Epithelial cell of prostate (primary cell): ENCODE measurements at regions not wholly inside any gene's neighbourhood (a gene's known extent, or its start where the extent isn't known, plus 50 kb on each side); places are given as distances from the start of the nearest gene placed in this dataset.
A peak's percentile ranks its signal among the peaks of the same experiment; 100 is the strongest.

Experiments
- DNase-seq: peaks from one replicate; pipeline ENCODE4 v3.0.0-alpha.2; 2011; ENCODE audit warnings: low read depth, low spot score
- H3K27ac ChIP-seq: fragments of 450-650 bp; 2 replicates; pipeline ENCODE4 v1.5.1; 2017; ENCODE audit warnings: mild to moderate bottlenecking

- DNase-seq: no peak
Measured at GRCh38 chr7:33725111-33726025, 180.0 kb upstream of the BMPER start.

DNA sequence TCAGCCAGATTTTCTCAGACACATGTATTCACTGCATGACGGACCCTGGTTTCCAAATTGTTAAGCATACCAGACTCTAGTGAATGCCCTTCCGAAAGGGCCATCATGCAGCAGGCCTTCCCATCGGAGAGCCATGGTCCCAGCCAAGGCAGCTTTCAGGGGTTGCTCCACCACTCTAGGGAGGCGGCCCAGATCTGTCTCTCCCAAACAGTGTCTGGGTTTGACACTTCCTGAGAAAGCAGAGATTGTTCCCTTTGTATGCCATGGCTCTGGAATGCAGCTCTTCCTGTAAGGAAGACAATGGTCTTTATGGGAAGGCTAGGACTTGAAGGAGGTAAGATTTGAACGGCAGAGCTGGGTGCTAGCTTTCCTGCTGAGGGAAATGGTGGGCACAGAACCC, 178.8 kb upstream of the BMPER start:
- no peak overlapping the region for H3K27ac ChIP-seq
- DNase-seq: no peak

More at GRCh38 chr7:33725111-33726025, 180.0 kb upstream of the BMPER start:
- H3K27ac ChIP-seq: no peak overlapping the region

DNA sequence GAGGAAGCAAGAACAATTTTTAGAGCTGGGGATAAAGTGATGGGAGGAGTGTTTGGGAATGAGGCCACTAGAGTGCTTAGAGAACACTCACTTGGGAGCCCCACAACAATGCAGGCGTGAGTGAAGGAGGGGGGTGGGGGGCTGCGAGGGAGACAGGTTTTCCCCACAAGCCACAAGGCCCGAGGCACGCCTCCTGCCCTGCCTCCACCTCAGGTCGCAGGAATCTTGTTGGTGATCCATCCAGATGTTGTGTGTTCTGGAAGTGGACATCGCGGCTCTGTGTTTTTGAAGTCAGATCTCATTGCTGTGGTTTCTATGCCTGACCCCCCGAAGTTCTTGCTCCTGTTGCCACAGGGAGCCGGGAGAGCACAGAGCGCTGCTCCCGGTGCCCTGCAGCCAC, 178.0 kb upstream of the BMPER start:
- H3K27ac ChIP-seq: no peak overlapping the region
- no peak for DNase-seq

GRCh38 chr7:33728873-33729551, 176.3 kb upstream of the BMPER start:
- H3K27ac ChIP-seq: no peak overlapping the region
- DNase-seq: no peak

DNA sequence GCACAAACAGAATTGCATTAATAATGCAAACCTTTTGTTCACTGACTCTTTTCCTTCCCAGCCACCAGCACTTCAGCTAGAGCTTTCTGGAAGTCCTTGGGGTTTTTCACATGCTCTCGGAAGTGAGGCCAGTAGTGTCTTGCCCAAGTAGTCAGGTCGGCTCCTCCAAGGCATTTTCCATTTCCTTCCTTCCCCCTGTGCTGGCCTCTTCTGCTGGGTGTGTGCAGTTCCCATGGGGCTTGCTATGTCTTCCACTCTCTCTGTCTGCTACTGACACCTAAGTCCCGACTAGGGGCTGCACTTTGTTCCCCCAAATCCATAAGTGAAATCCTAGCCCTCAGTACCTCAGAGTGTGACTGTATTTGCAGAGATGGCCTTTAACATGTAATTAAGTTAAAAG, 175.6 kb upstream of the BMPER start:
- H3K27ac ChIP-seq: no peak overlapping the region
- DNase-seq: no peak

DNA sequence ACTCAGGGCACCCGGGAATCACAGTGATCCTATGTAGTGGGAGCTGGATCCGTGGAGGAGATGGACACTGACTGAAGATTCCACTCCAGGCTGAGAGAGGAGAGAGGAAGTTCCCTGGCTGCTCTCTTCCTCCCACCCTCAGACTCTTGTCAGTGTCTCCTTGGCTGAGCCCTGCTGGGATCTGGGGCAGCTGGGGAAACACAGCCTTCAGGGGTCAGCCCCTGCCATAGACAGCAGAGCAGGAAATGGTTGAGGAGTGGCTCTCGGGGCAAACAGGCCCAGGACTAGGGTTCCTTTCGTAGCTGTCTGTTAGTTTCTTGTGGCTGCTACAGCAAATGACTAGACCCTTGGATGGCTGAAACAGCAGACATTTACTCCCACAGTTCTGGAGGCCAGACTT, 174.4 kb upstream of the BMPER start:
- no peak for DNase-seq
- H3K27ac ChIP-seq: no peak overlapping the region

DNA sequence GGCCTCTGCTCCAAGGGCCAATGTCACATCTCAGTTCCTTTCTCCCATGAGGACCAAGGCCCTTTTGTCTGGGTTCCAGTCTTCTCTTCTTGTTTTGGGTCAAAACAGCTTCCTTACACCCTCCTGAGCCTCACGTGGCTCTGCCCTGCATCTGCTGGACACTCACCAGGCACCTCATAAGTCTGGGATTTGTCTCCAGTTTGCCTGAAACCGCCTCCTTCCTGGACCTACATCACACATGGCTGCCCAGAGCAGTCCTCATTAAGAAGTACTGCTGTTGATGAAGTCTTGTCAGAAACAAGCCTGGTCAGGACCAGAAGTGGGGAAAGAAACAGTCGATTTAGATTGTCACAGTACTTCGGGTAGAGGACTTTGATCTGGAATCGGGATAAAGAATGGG, 173.4 kb upstream of the BMPER start:
- DNase-seq: no peak

GRCh38 chr7:33732462-33732861, 172.9 kb upstream of the BMPER start:
- H3K27ac ChIP-seq: no peak overlapping the region
- DNase-seq: no peak

More for the DNA sequence above, 173.4 kb upstream of the BMPER start:
- H3K27ac ChIP-seq: no peak overlapping the region

- no peak overlapping the region for H3K27ac ChIP-seq
- no peak for DNase-seq
Measured at GRCh38 chr7:33733870-33734650, 171.3 kb upstream of the BMPER start.

DNA sequence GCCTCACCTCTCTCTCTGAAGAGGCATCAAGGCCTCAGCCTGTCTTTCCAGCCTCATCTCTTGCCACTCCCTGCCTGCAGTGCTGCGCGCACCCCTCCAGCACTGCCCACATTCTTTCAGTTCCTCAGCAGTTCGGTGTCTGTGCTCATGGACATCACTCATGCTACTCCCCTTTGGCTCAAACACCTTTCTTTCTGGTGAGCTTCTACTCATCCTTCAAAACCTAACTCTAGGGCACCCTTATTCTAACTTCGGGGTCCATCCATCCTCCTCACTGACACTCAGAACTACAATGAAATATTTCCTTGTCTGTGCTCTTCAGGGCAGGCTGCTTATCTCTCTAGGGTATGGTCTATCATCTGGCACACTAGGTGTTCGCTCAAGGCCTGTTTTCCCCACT, 169.9 kb upstream of the BMPER start:
- no peak for DNase-seq

DNA sequence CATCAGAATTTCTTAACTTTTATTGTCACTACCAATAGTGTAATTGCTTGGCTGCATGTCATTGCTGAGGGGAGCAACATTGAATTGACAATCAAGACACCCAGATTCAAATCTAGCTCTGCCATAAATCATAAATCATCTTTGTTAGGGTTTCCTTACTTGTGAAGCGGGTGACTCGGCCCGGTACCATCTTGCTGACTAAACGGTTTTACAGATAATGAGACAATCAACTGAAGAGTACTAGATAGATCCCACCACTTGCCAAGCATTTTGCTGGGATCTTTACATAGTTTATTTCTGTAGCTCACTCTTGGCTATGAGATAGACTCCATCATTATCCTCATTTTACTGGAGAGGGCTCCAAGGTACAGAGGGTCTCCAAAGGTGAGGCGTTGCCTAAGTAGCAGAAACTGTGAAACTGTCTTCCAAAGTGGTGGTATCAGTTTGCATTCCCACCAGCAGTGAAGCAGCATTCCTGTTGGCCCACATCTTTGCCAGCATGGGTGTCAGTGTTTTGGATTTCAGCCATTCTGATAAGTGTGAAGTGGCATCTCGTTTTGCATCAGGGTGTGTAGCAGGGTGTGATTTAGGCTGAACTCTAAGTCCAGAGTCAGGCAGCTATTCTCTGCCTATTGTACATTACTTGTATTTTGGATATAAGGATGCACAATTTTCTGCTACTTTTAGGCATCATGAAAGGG, 168.7 kb upstream of the BMPER start:
- DNase-seq: no peak
- H3K27ac ChIP-seq: no peak overlapping the region

More for the DNA sequence above, 169.9 kb upstream of the BMPER start:
- H3K27ac ChIP-seq: no peak overlapping the region

- H3K27ac ChIP-seq: no peak overlapping the region
- DNase-seq: no peak
Measured at GRCh38 chr7:33738260-33738935, 166.9 kb upstream of the BMPER start.

DNA sequence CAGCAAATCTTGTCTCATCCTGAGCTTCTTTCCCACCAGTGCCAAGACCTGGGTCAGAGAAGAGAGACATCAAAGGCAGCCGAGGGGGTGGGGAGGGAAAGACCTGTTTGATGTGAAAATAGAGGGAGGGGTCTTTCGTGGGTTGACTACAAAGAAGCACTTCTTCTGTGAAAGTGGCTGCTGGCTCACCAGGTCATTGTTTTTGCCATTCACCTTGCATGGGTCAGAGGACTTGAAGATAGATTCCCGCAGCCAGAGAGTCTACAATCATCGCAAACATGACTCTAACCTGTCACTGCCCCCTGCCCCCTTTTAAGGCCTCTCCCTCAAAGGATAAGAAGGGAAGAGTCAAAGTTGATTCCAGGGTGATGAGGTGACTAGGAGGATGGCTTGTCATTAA, 166.1 kb upstream of the BMPER start:
- DNase-seq: no peak

GRCh38 chr7:33742521-33742920, 162.8 kb upstream of the BMPER start:
- peak overlapping the region; percentile 94 for H3K27ac ChIP-seq
- no peak for DNase-seq

More for the DNA sequence above, 166.1 kb upstream of the BMPER start:
- H3K27ac ChIP-seq: no peak overlapping the region

DNA sequence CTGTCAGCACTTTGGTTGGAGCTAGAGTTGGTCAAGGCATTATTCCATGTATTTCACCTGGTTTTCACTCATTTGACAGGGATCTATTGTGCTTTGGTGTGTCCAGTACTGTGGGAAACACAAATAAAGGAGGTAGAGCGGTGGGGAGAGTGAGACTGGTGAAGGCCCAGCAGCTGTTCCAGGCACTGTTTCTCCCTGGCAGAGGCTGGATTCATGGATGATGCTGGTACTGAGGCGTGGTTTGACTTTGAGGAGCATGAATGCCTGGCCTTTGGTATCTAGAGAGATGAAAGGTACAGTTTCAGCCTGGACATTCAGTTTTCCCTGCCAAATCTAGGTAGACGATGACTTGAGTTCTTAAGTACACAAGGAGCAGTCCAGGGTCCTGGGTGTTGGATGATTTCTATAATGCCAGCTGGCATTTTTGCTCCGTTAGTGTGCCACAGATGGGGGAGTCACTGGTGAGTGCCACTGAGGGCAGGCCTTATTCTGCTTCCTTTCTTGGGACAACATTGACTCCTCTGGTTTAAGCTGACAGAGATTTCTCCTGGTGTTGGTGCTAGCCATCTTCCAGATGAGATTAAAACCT, 162.2 kb upstream of the BMPER start:
- no peak for DNase-seq
- peak overlapping the region; percentile 94 for H3K27ac ChIP-seq

DNA sequence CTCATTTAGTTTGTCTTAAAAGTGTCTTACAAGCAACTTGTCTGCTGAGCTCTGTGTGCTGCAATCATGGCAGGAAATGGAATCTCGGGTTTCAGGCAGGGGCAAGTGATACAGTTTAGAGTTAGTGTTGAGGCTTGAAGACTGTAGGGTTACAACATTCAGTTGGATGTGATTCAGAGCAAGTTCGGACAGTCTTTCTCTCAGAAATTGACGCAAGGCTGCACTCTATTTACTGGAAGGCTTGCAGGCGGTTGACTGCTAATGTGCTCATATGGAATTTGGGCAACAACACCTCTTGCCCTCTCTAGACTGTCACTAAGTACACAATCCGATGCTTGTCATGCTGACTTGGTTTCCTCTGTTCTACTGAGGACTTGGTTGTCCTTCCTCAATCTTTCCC, 161.7 kb upstream of the BMPER start:
- DNase-seq: peak; percentile 95
- H3K27ac ChIP-seq: peak overlapping the region; percentile 94

DNA sequence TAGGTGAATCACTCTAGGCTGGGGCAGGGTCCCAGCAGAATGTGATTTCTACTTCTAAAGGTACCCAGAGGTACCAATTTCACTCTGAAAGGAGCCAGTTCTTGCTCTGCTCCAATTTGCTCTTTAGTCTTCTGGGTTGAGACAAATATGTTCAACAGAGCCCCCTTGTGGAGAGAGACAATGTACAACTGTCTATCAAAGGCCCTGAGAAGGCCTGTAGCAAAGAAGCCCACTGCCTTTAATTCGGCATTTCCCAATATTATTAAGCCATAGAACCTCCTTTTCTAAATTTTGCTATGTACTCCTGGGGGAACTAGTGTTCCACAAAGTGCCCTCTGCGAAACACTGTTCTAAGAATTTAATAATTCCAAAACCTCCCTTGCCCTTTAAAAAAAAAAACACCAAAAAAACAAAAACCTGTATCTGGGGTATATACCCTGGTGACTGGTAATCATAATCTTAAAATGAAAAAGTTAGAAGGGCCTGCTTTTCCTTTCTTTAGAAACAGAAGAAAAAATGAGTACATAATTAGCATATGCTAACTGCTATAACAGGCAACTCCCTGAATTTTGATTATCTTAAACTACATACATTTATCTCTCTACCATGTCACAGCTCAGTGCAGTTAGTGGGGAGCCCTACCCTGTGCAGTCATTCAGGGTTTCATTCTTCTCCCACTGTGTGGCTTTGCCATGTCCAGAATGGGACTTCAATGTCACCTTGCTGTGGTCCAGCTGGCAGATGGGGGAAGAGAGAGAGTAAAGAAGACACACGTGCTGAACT, 160.9 kb upstream of the BMPER start:
- DNase-seq: peak; percentile 10
- peak overlapping the region; percentile 94 for H3K27ac ChIP-seq

- DNase-seq: no peak
Measured at GRCh38 chr7:33745934-33746333, 159.4 kb upstream of the BMPER start.

More at GRCh38 chr7:33745934-33746333, 159.4 kb upstream of the BMPER start:
- no peak overlapping the region for H3K27ac ChIP-seq
